ENCODE measurements at regions not wholly inside any gene's neighbourhood (a gene's known extent, or its start where the extent isn't known, plus 50 kb on each side); places are given as distances from the start of the nearest gene placed in this dataset.

- Histone ChIP-seq H3K4me1 (ENCODE audit: insufficient read depth, low read length) (no peaks in the 10 kb centered on the region), H4K91ac (ENCODE audit: insufficient read length, low read depth, low read length) (no peak overlapping the region), H2BK20ac (ENCODE audit: low read depth, low read length, poor library complexity, severe bottlenecking) (no peak overlapping the region), H3K56ac (ENCODE audit: insufficient read length, low read depth, low read length) (no peak overlapping the region), H3K27me3 (ENCODE audit: insufficient read depth, low read length) (no peaks in the 10 kb centered on the region), H2AFZ (ENCODE audit: low read length) (no peak overlapping the region), H2BK12ac (ENCODE audit: insufficient read length, low read depth, low read length) (no peak overlapping the region), H4K20me1 (ENCODE audit: control insufficient read depth, insufficient read depth, insufficient read length) (no peaks in the 10 kb centered on the region), H4K8ac (replicated peaks; ENCODE audit: insufficient read length, low read depth, low read length) (no peak overlapping the region), H2BK120ac (ENCODE audit: low read depth, low read length, poor library complexity, severe bottlenecking) (no peak overlapping the region), H3K14ac (ENCODE audit: insufficient read depth, low read length) (no peak overlapping the region), H3K79me1 (ENCODE audit: insufficient read depth, low read depth, low read length, poor library complexity, severe bottlenecking) (no peaks in the 10 kb centered on the region), H3K9me3 (ENCODE audit: control insufficient read depth, low read depth, low read length) (no peaks in the 10 kb centered on the region), H3K23ac (ENCODE audit: insufficient read length, low read depth, low read length) (no peak overlapping the region), H2BK5ac (ENCODE audit: insufficient read length, low read length) (no peak overlapping the region), H2AK5ac (ENCODE audit: insufficient read length, low read length) (no peak overlapping the region), H3K9ac (ENCODE audit: extremely low read depth, insufficient read length, low read length) (no peak overlapping the region), H2BK15ac (ENCODE audit: low read depth, low read length) (no peak overlapping the region), H3K79me2 (ENCODE audit: insufficient read depth, low read length) (no peaks in the 10 kb centered on the region), H3K23me2 (ENCODE audit: insufficient read length, low read depth, low read length, poor library complexity, severe bottlenecking) (no peaks in the 10 kb centered on the region), H3K4ac (ENCODE audit: low read depth, low read length) (no peak overlapping the region), H4K5ac (ENCODE audit: insufficient read length, low read depth, low read length) (no peak overlapping the region), H3K4me2 (ENCODE audit: insufficient read depth, insufficient read length, low read length) (no peak overlapping the region), H3T11ph (ENCODE audit: low read length) (no peak overlapping the region), H3K27ac (ENCODE audit: insufficient read length, low read depth, low read length) (no peak overlapping the region), H3K18ac (ENCODE audit: insufficient read length, low read depth, low read length) (no peak overlapping the region)
- Mint-ChIP-seq H3K27ac (no peak overlapping the region), H3K36me3 (ENCODE audit: insufficient read depth in 1 of 3, low read depth in 3 of 3) (peaks cover 6 to 13% (median 9%) of the 10 kb centered on the region in 3 experiments), H3K4me1 (no peaks in the 10 kb centered on the region), H3K4me3 (no peak overlapping the region), H3K9me3 (peaks cover 37 to 46% of the 10 kb centered on the region in 2 experiments), H3K27me3 (ENCODE audit: low read depth) (peaks cover 18% of the 10 kb centered on the region)
- no CpG with 5 or more reads among the region's 2 CpGs for WGBS (ENCODE audit: extremely low coverage, insufficient read length, low lambda C conversion rate)
- no peak for DNase-seq
- no peak for TF ChIP-seq CTCF (conservative IDR thresholded peaks at IDR 0.05)
These were observed 116.6 kb upstream of the DUSP22 start for GRCh38 chr6:175680-176079.
